HG02623 (cell line): ENCODE measurements at regions not wholly inside any gene's neighbourhood (a gene's known extent, or its start where the extent isn't known, plus 50 kb on each side); places are given as distances from the start of the nearest gene placed in this dataset.

Experiments used
- ATAC-seq: cut with Tn5 transposase; IDR thresholded peaks from one replicate; pipeline ENCODE4 v1.9.1; 2021; ENCODE audit warnings: moderate library complexity; ENCODE audit not compliant: unreplicated experiment

- ATAC-seq, result no peak
These were observed 79.5 kb upstream of the PALMD start for GRCh38 chr1:99566290-99567021.

GRCh38 chr1:99570486-99571089 lies 75.3 kb upstream of the PALMD start:
- ATAC-seq, result no peak

GRCh38 chr1:99571092-99571734 lies 74.7 kb upstream of the PALMD start:
- ATAC-seq, result no peak

- ATAC-seq, result no peak
These were observed 72.3 kb upstream of the PALMD start for GRCh38 chr1:99573431-99574217.

- no peak for ATAC-seq
These were observed 68.6 kb upstream of the PALMD start for GRCh38 chr1:99577313-99577712.

- no peak for ATAC-seq
These were observed 66.2 kb upstream of the PALMD start for GRCh38 chr1:99579691-99580172.

GRCh38 chr1:99580451-99580850 lies 65.5 kb upstream of the PALMD start:
- ATAC-seq, result no peak

GRCh38 chr1:99587008-99587407 lies 58.9 kb upstream of the PALMD start:
- no peak for ATAC-seq

GRCh38 chr1:99589186-99589636 lies 56.7 kb upstream of the PALMD start:
- no peak for ATAC-seq

GRCh38 chr1:99590578-99591209 lies 55.2 kb upstream of the PALMD start:
- no peak for ATAC-seq

- ATAC-seq, result no peak
These were observed 54.0 kb upstream of the PALMD start for GRCh38 chr1:99591886-99592285.

GRCh38 chr1:99594205-99594604 lies 51.7 kb upstream of the PALMD start:
- no peak for ATAC-seq

- no peak for ATAC-seq
These were observed 50.9 kb upstream of the PALMD start for GRCh38 chr1:99595041-99595440.

GRCh38 chr1:99595441-99595840 lies 50.5 kb upstream of the PALMD start:
- no peak for ATAC-seq
